Sciatic nerve (tissue), 2 donors: ENCODE measurements at regions not wholly inside any gene's neighbourhood (a gene's known extent, or its start where the extent isn't known, plus 50 kb on each side); places are given as distances from the start of the nearest gene placed in this dataset.

Experiments
- ATAC-seq: fragments of 200-7000 bp; cut with Tn5 transposase; one replicate; pipeline ENCODE4 v1.9.1; 2020; ENCODE audit warnings: mild to moderate bottlenecking, moderate library complexity
- DNase-seq: peaks from one replicate; pipeline ENCODE4 v3.0.0-alpha.2; 2020; ENCODE audit warnings: low spot score
- intact Hi-C: fragments of 100-400 bp; cut with DNase I; formaldehyde crosslinking; loops from one replicate; pipeline ENCODE4 v1.14.2; 2022
- donor health status: DM: no; HTN: no; CAD: no.
- donor health status: DM: no; HTN: no; CAD: no.

DNA sequence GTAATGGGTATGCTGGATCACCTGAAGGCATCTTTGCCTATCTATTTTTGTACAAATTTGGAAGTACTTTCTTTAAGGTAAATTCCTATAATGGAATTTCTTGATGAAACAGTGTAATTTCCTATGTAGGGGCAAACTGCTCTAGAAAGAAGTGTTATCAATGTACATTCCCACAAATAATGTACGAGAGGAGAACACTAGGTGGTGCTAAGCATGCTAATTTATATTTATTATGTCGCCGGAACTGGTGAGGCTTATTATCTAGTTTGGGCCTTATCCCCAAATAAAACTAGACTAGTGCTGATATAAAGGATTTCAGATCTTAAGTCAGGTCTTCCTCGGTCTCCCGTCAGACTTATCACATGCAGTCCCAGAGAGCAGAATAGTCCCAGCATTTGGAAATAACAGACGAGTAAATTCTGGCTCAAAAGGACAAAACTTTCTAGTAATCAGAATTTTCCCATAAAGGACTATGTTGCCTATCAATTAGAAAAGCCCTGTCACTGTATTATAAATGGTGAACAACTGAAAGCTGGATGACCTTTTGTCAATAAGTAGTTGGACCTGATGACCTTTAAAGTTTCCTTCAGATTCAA, 86.9 kb upstream of the RBBP8 start:
- intact Hi-C loops: no loop called here
- DNase-seq (no peak), ATAC-seq (no peak)

- ATAC-seq (no peak), DNase-seq (no peak)
- intact Hi-C loops: no loop called here
These were observed 86.4 kb upstream of the RBBP8 start for GRCh38 chr18:22846697-22847096.

DNA sequence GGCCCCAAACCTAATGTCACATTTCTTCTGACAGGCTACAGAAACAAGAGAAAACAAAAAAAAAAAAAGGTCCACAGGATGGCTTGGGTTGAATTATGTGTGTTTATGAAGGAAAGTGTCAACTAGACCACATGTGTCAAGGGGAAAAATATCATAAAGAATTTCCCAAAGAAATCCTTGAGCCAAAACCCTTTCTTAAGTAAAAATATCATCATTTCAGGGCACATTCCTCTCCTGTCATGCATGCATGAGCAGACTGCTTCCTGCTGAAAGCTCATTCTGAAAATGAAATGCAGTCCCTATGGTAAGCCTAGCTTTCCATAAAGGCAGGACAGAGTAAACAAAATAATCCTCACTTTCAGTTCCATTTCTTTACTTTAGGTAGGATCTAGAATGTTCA, 85.7 kb upstream of the RBBP8 start:
- DNase-seq (no peak), ATAC-seq (no peak)
- intact Hi-C loops: no loop called here

- intact Hi-C loops: no loop called here
- DNase-seq: no peak
- ATAC-seq: no peak
These were observed 85.2 kb upstream of the RBBP8 start for GRCh38 chr18:22847867-22848451.

GRCh38 chr18:22848615-22849014, 84.5 kb upstream of the RBBP8 start:
- intact Hi-C loops: no loop called here
- ATAC-seq: no peak
- no peak for DNase-seq

DNA sequence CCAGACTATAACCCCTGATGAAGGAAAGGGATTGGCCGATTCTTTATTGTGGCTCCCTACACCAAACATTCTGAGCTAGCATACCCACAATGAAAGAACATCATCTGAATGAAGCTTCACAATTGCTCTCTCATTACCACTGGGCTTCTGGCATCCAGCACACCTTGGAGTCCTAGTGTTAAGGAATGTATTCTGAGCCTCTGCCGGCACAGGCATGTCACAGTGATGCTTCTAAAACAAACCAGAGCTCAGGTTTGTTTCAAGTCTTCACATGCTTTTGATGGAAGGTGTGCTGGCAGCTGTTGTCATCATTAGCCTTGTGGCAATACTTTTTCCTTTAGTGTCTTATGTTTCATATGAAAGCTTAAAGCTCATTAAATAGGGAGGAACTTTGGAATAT, 76.3 kb upstream of the RBBP8 start:
- intact Hi-C loops: no loop called here
- no peak for ATAC-seq
- no peak for DNase-seq

GRCh38 chr18:22858121-22858520, 75.0 kb upstream of the RBBP8 start:
- DNase-seq (no peak), ATAC-seq (no peak)
- intact Hi-C loops: no loop called here

DNA sequence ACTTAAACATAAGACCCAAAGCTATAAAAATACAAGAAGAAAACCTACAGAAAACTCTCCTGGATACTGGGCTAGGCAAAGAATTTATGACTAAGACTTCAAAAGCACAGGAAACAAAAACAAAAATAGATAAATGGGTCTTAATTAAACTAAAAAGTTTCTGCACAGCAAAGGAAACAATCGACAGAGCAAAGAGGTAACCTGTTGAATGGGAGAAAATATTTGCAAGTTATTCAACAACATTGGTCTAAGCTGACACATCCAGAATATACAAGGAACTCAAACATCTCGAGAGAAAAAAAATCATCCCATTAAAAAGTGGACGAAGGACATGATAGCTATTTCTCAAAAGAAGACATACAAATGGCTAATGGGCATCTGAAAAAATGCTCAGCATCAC, 72.3 kb upstream of the RBBP8 start:
- intact Hi-C loops: no loop called here
- ATAC-seq: no peak
- DNase-seq: no peak

DNA sequence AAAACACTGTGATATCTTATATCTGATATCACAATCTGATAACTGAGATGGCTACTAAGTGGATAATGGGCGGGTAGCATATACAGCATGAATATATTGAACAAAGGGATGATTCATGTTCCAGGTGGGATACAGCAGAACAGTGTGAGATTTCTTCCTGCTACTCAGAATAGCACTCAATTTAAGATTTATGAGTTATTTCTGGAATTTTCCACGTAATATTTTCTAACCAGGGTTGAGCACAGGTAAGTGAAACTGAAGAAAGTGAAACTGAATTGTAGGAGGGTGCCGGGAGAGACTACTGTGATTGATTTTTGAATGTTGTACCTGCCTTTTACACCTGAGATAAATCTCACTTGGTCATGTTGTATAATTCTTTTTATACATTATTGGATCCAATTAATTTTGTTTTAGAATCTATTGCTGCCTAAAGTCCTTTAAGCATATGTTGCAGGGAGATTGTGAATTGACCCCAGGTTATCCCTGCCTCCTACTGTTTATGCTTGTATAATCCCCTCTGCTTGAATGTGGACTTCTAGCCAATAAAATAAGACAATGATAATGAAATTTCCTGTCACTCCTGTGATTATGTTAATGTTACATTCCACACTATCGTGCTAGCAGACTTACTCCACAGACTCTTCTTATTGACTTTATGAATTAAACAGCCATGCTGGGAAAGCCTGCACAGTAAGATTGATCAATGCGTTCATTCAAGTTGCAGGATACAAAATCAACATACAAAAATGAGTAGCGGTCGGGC, 67.6 kb upstream of the RBBP8 start:
- intact Hi-C loops: no loop called here
- DNase-seq (no peak), ATAC-seq (no peak)

DNA sequence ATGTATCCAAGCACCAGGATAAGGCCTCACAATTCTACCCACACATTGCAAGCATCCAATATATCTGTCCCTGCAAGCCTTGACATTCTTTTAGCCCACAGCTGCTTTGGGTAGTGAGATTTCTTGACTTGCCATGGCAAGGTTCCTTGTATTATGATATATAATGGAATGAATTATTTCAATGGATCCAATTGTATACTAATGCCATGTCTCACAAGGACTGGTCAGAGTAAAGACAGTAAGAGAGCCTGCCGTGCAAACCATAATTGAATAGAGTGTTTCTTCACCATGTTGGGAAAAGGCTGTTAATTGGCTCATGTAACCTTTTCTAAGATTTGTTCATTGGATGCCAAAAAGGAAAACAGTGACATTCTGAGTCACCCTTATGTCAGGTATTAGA, 64.3 kb upstream of the RBBP8 start:
- no peak for ATAC-seq
- intact Hi-C loops: no loop called here
- DNase-seq: no peak

- intact Hi-C loops: no loop called here
- ATAC-seq: peak; percentile 15
- DNase-seq: no peak
These were observed 61.2 kb upstream of the RBBP8 start for GRCh38 chr18:22871809-22872525.

DNA sequence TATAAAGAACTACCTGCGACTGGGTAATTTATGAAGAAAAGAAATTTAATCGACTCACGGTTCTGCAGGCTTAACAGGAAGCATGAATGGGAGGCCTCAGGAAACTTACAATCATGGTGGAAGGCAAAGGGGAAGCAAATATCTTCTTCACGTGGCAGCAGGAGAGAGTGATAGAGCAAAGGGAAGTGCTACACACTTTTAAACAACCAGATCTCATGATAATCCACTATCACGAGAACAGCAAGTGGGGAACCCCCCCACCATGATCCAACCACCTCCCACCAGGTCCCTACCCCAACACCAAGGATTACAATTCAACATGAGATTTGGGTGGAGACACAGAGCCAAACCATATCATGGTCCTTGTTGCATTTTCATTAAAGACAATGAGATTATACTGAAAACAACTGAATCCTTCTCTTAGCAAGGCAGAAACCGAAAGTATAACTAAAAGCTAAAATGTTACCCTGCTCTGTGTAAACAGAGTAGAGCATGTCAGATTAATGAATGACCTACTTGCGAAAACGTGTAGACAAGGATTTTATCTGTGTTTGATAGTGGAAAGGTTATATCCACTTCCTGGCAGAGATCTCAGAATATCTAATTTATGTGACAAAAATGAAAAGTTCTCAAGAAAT, 60.1 kb upstream of the RBBP8 start:
- no peak for DNase-seq
- ATAC-seq: no peak
- intact Hi-C loops: no loop called here

DNA sequence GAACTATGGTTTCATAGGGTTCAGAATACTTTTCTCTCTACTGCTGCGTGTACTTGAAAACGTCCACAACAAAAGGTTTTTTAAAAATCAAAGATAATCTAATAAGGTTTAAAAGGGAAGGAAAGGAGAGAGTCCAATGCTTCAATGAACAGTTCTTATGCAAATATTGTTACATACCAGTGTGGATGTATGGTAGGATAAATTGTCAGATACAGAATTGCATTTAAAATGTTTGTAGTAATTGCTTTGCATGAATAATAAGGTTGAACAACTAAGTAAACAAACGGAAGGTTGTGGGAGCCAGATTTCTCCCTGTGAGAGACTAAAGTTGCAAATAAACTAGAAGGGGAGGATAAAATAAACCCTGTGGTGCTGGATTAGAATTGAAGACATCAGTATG, 53.8 kb upstream of the RBBP8 start:
- DNase-seq (no peak), ATAC-seq (no peak)
- intact Hi-C loops: no loop called here

DNA sequence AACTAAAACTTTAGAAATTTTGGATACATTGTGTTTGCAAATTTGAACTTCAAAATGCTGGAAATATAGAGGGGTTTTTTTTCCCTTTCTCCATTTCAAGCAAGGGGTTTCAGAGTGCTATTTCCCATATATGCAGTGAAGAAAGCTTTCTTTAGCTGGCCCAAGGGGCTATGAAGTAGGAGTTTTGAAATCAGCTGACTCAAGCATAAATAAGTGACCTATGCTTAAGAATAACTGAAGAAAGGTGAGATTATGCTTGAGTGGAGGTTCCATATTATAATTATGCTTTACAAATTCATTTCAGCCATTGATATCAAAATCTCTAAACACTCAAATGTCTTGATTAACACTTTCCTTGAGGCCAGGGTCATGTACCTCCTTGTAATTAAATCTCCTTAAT, 51.0 kb upstream of the RBBP8 start:
- DNase-seq (no peak), ATAC-seq (no peak)
- intact Hi-C loops: no loop called here

DNA sequence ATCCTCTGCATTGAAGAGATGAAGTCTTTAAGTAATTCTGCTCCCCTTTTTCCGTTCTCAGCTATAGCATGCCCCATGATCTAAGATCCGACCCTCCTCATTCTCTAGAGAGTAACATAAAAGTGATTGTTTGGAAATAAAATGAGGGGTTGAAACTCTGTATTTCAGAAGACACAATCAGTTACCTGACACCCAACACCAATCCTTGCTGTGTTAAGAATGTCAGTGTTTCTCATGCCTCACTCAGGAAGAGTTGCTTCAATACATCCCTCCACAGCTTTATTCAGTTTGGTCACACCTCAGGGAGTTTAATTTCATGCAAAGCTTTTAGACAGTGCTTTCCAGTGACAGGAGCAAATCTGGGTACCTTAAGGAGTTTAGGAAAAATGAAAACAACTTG, 49.9 kb upstream of the RBBP8 start:
- ATAC-seq (no peak), DNase-seq (no peak)
- intact Hi-C loops: no loop called here
